HUDEP-2 (cell line): ENCODE measurements at regions not wholly inside any gene's neighbourhood (a gene's known extent, or its start where the extent isn't known, plus 50 kb on each side); places are given as distances from the start of the nearest gene placed in this dataset.
"Not testable (repeated sequence)": the region's sequence is repeated elsewhere in the genome, so short reads cannot be mapped to it uniquely, and the experiment has no call there.

ENCODE experiments used
- DNase-seq, 76 experiments: peaks; one replicate each; lab custom pipeline; 2025; ENCODE audit not compliant: unreplicated experiment in 76 of 76; lab: John Stamatoyannopoulos, UW

- DNase-seq: no peak
These were observed 308.1 kb upstream of the EPHA7 start for GRCh38 chr6:93727447-93727846.

DNA sequence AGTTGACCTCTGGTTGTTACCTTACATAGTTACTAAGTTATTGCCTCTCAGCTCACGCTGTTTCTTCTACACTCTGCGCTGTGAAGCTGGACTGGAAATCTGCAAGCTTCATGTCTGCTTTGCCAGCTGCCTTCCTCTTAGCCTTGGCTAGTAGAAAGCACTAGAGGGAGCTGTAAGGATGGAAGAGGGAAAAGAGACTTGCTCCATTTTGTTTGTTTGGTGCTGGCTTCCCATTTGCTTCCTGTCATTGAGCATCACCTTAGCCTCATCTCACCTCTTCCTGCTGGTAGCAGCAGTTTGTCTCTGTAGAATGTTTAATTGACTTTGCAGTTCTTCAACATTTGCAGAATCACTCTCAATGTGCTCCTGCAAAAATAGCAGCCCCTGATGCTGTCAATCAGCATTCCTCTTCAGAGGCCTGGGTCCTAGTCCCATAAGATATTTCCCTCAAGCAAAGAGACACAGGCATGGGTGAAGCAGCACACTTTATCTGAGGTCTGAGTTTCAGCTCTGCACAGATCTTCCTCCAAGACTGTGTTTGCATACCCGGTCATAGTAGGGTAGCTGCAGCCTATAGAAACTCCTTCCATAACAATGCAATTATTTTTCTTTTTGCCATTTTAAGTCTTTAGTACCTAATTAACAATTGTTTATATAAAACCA is 302.2 kb upstream of the EPHA7 start:
- DNase-seq: no peak

DNA sequence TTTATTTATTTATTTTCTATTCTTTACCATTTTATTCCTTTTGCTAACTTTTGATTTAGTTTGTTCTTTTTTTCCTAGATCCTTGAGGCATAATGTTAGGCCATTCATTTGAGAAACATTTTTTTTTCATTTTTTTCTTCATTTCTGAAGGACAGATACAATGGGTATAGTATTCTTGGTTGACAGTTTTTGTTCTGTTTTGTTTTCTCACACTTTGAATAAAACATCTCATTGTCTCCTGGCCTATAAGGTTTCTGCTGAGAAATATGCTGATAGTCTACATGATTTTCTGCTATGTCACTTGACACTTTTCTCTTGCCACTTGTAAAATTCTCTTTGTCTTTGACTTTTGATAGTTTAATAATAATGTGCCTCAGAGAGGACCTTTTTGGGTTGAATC is 294.6 kb upstream of the EPHA7 start:
- no peak for DNase-seq

DNA sequence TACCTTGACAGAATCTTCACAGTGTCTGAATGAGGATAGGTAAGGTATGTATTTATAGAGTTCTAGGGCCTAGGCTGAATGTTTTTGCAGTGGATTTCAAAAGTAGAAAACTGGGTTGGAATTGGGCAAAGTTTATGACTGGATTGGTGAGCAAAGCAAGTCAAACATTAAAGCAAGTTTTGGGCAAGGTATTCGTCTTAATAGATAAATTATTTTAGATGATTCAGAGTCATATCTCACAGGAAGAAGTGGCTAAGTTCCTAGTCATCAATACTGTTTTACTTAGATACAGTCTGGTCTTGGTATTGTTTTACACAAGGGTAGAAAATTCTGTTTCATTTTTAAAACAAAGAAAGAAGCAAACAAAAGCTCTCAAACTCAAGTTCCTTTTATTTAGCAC is 284.1 kb upstream of the EPHA7 start:
- no peak for DNase-seq

DNA sequence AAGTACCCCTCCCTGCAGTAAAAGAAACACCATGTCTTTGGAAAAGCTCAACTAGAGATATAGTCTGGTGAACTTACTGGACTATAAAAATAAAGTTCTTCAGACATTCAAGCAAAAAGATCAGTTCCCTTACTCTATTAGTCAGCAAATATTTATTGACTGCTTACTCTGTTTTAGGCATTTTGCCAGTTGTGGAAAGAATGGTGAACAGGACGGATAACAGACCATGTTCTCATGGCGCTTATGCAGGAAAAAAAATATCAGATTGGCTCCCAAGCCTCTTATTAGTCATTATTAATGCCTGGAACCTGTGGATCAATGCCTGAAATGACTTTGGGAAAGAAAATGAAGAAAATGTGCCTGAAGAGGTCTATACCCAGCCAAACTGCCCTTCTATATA is 282.2 kb upstream of the EPHA7 start:
- no peak for DNase-seq

DNA sequence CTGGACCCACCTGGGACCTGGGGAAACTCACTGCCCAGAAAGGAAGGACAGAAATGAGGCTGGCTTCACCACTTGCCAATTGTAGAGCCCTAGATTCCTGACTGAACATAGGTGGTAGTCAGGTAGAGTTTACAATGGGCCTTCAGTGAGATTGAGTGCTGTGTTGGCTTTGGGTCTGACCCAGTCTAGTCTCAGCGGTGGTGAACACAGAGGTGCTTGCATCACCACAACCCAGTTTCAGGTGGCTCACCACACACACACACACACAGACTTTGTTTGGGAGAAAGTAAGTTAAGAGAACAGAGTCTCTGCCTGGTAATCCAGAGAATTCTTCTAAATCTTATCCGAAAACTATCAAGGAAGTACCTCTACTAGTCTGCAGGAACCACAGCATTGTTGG is 266.1 kb upstream of the EPHA7 start:
- DNase-seq: no peak

- DNase-seq: no peak
These were observed 265.0 kb upstream of the EPHA7 start for GRCh38 chr6:93684339-93684738.

DNA sequence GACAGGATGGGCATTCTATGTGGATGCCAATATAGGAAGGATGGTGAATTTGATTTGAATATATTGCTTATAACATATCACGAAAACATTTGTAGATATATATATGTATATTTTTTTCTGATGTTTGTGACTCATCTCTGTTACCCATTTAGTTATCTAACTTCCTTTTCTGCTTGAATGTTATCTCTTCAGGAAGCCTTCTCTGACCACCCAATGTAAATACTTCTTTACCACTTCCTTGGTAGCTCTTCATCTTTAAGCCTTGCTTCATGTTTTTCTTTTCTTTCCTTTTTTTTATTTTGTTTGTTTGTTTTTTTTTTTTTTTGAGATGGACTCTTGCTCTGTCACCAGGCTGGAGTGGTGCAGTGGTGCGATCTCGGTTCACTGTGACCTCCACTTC is 260.5 kb upstream of the EPHA7 start:
- DNase-seq: no peak

GRCh38 chr6:93678841-93679454 is 259.6 kb upstream of the EPHA7 start:
- DNase-seq: no peak

- DNase-seq: no peak
These were observed 258.1 kb upstream of the EPHA7 start for GRCh38 chr6:93677264-93677965.

- DNase-seq: no peak
These were observed 257.2 kb upstream of the EPHA7 start for GRCh38 chr6:93676581-93676980.

- no peak for DNase-seq
These were observed 256.6 kb upstream of the EPHA7 start for GRCh38 chr6:93675856-93676417.

GRCh38 chr6:93663111-93663510 is 243.8 kb upstream of the EPHA7 start:
- no peak for DNase-seq

GRCh38 chr6:93654548-93654947 is 235.2 kb upstream of the EPHA7 start:
- no peak for DNase-seq

DNA sequence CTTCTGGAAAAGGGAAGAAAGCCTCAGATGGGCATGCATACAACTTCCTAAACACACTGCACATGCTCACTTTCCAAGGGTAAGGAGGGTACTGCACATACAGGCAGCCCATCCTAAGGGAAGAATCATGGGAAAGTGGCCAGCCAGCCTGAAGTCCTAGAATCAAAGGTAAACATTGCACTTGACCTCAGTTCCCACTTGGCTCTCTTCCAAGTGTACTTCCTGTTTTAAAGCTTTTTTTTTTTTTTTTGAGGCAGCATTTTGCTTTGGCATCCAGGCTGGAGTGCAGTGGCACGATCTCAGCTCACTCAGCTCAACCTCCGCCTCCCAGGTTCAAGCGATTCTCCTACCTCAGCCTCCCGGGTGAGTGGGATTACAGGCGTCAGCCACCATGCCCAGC is 225.3 kb upstream of the EPHA7 start:
- no peak for DNase-seq

GRCh38 chr6:93639126-93639525 is 219.8 kb upstream of the EPHA7 start:
- no peak for DNase-seq

- DNase-seq: not testable (repeated sequence)
These were observed 217.8 kb upstream of the EPHA7 start for GRCh38 chr6:93636987-93637664.

DNA sequence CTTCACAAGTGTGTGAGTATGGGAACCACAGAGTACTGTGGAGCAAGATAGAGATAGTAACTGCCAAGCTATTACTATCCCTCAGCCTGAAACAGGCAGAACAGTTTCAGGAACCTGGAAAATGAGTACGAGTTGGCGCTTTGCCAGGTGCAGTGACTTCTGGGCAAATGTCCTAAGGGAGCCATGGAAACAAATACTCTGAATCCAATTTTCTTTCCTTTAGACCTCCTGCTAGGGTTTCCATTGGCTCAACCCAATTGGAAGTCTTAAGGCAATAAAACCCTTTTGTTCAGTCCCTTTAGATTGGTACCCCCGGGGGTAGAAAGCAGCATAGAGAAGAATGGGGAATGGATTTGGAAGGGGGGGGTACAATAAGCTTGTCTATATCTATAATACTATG is 205.0 kb upstream of the EPHA7 start:
- no peak for DNase-seq

DNA sequence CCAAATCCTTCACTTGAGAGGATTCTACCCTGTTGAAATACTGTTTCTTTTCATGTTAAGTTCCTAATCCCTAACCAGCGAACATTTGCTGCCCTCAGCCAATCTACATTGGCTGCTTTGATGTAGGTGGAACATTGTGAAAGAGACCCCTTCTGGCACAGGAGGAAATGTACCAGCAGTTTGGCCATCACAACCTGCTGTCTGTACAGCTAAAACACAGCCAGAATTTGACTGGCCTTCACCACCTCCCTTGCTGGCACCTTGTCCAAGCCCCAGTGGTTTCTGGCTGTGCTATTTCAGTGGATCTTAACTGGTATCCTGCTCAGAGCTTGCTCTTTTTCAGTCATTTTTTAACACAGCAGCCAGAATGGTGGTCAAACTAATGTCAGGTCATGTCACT is 202.1 kb upstream of the EPHA7 start:
- no peak for DNase-seq

DNA sequence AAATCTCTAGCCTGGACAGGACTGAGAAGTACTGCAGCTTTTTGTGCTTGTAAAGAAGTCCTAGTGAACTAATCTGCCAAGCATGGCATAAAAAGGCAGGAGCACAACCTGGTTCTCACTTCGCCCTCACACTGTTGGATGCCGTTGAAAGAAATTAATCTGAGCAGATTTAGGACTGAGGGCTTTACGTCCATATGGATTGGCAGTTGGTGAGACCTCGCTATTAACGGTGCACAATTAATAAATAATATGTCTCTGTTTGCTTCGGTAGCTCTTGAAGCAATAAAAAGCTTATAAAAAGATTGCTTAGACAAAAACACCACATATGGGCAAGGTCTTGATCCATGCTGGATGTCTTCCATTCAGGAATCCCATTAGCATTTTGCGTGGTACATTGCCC is 185.6 kb upstream of the EPHA7 start:
- DNase-seq: no peak

- DNase-seq: no peak
These were observed 173.1 kb upstream of the EPHA7 start for GRCh38 chr6:93592417-93592816.
